ENCODE measurements at regions not wholly inside any gene's neighbourhood (a gene's known extent, or its start where the extent isn't known, plus 50 kb on each side); places are given as distances from the start of the nearest gene placed in this dataset.
"Not testable (repeated sequence)": the region's sequence is repeated elsewhere in the genome, so short reads cannot be mapped to it uniquely, and the experiment has no call there.

- no peak for DNase-seq (ENCODE audit: low read depth, low spot score)
Observed at GRCh38 chr5:125660231-125660895, 762.8 kb upstream of the GRAMD2B start.

- DNase-seq (ENCODE audit: low read depth, low spot score) = no peak
Observed at GRCh38 chr5:125661584-125661983, 761.6 kb upstream of the GRAMD2B start.

- DNase-seq (ENCODE audit: low read depth, low spot score) = no peak
Observed at GRCh38 chr5:125668884-125669283, 754.3 kb upstream of the GRAMD2B start.

- DNase-seq (ENCODE audit: low read depth, low spot score) = no peak
Observed at GRCh38 chr5:125673359-125673950, 749.8 kb upstream of the GRAMD2B start.

GRCh38 chr5:125679522-125679921 is 743.7 kb upstream of the GRAMD2B start:
- no peak for DNase-seq (ENCODE audit: low read depth, low spot score)

GRCh38 chr5:125683669-125684068 is 739.5 kb upstream of the GRAMD2B start:
- DNase-seq (ENCODE audit: low read depth, low spot score) = no peak

GRCh38 chr5:125685771-125686170 is 737.4 kb upstream of the GRAMD2B start:
- no peak for DNase-seq (ENCODE audit: low read depth, low spot score)

- DNase-seq (ENCODE audit: low read depth, low spot score) = not testable (repeated sequence)
Observed at GRCh38 chr5:125691738-125692530, 731.3 kb upstream of the GRAMD2B start.

GRCh38 chr5:125695996-125696655 is 727.1 kb upstream of the GRAMD2B start:
- peak; percentile 5 for DNase-seq (ENCODE audit: low read depth, low spot score)

- peak; percentile 11 for DNase-seq (ENCODE audit: low read depth, low spot score)
Observed at GRCh38 chr5:125696762-125697161, 726.4 kb upstream of the GRAMD2B start.

- DNase-seq (ENCODE audit: low read depth, low spot score) = no peak
Observed at GRCh38 chr5:125698420-125698819, 724.8 kb upstream of the GRAMD2B start.

GRCh38 chr5:125699860-125700259 is 723.3 kb upstream of the GRAMD2B start:
- no peak for DNase-seq (ENCODE audit: low read depth, low spot score)

GRCh38 chr5:125700380-125700861 is 722.8 kb upstream of the GRAMD2B start:
- DNase-seq (ENCODE audit: low read depth, low spot score) = no peak

- no peak for DNase-seq (ENCODE audit: low read depth, low spot score)
Observed at GRCh38 chr5:125703616-125704015, 719.6 kb upstream of the GRAMD2B start.

- DNase-seq (ENCODE audit: low read depth, low spot score) = no peak
Observed at GRCh38 chr5:125704888-125705287, 718.3 kb upstream of the GRAMD2B start.

- no peak for DNase-seq (ENCODE audit: low read depth, low spot score)
Observed at GRCh38 chr5:125708583-125708982, 714.6 kb upstream of the GRAMD2B start.

GRCh38 chr5:125710745-125711144 is 712.5 kb upstream of the GRAMD2B start:
- no peak for DNase-seq (ENCODE audit: low read depth, low spot score)

- DNase-seq (ENCODE audit: low read depth, low spot score) = no peak
Observed at GRCh38 chr5:125712397-125712796, 710.8 kb upstream of the GRAMD2B start.

- DNase-seq (ENCODE audit: low read depth, low spot score) = no peak
Observed at GRCh38 chr5:125713109-125713805, 710.0 kb upstream of the GRAMD2B start.

GRCh38 chr5:125715216-125715615 is 708.0 kb upstream of the GRAMD2B start:
- DNase-seq (ENCODE audit: low read depth, low spot score) = no peak

GRCh38 chr5:125717209-125717608 is 706.0 kb upstream of the GRAMD2B start:
- no peak for DNase-seq (ENCODE audit: low read depth, low spot score)

Measured in brain pericyte (primary cell).